ENCODE measurements at regions not wholly inside any gene's neighbourhood (a gene's known extent, or its start where the extent isn't known, plus 50 kb on each side); places are given as distances from the start of the nearest gene placed in this dataset.

- Histone ChIP-seq H3K27ac (ENCODE audit: low read depth, low read length) (no peak overlapping the region), H3K9ac (ENCODE audit: low read length) (no peak overlapping the region), H3K4me1 (ENCODE audit: insufficient read depth, low read length) (no peaks in the 10 kb centered on the region), H3K9me3 (ENCODE audit: low read length) (no peaks in the 10 kb centered on the region), H3K4me3 (ENCODE audit: low read depth in 1 of 2, low read length in 2 of 2) (no peak overlapping the region), H3K27me3 (ENCODE audit: control insufficient read depth in 1 of 2, insufficient read depth in 2 of 2, low read length in 2 of 2) (no peaks in the 10 kb centered on the region), H3K36me3 (ENCODE audit: insufficient read depth, low read length) (no peaks in the 10 kb centered on the region)
Observed at GRCh38 chr3:125645616-125646015, 50.3 kb upstream of the OSBPL11 start.

GRCh38 chr3:125646581-125646980 is 51.3 kb upstream of the OSBPL11 start:
- no peaks in the 10 kb centered on the region for H3K36me3 ChIP-seq (ENCODE audit: insufficient read depth, low read length)
- H3K9ac ChIP-seq (ENCODE audit: low read length), result no peak overlapping the region
- H3K27me3 ChIP-seq (ENCODE audit: control insufficient read depth in 1 of 2, insufficient read depth in 2 of 2, low read length in 2 of 2), result no peaks in the 10 kb centered on the region
- H3K4me1 ChIP-seq (ENCODE audit: insufficient read depth, low read length), result no peaks in the 10 kb centered on the region
- no peak overlapping the region for H3K4me3 ChIP-seq (ENCODE audit: low read depth in 1 of 2, low read length in 2 of 2)
- H3K9me3 ChIP-seq (ENCODE audit: low read length), result no peaks in the 10 kb centered on the region
- no peak overlapping the region for H3K27ac ChIP-seq (ENCODE audit: low read depth, low read length)

DNA sequence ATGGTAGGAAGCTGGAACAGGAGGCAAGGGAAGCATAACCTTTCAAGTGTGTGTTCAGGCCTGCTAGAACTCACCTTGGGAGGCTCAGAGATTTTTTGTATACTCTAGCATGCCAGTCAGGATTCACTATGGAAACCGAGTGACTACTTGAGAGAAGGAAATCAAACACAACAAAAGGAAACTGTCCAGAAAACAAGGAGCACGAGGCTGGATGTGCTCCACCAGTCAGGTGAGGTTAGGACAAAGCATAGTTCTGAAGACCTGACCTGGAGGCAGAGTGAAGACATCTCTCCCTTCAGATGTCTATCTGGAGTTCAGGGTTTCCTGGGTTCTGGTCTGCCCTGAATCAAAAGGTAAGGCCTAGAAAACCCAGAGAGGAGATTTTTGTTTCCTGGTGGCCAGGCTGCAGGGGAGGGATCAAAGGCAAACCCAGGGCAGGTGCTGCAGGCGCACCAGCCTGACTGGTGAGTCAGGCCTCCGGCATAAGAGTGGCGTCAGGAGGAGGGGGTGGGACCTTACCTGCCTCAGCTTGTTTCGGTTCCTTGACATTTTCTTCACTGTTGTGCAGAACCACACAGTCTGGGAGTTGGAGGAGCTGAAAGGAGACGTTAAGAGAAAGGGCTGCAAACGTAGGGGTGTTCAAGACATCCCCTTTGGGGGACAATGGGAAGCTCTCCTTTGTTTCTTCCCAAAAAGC is 52.2 kb upstream of the OSBPL11 start:
- no peaks in the 10 kb centered on the region for H3K27me3 ChIP-seq (ENCODE audit: control insufficient read depth in 1 of 2, insufficient read depth in 2 of 2, low read length in 2 of 2)
- no peak overlapping the region for H3K4me3 ChIP-seq (ENCODE audit: low read depth in 1 of 2, low read length in 2 of 2)
- H3K27ac ChIP-seq (ENCODE audit: low read depth, low read length), result no peak overlapping the region
- no peaks in the 10 kb centered on the region for H3K4me1 ChIP-seq (ENCODE audit: insufficient read depth, low read length)
- H3K36me3 ChIP-seq (ENCODE audit: insufficient read depth, low read length), result no peaks in the 10 kb centered on the region
- no peaks in the 10 kb centered on the region for H3K9me3 ChIP-seq (ENCODE audit: low read length)
- H3K9ac ChIP-seq (ENCODE audit: low read length), result no peak overlapping the region

- Histone ChIP-seq H3K4me3 (ENCODE audit: low read depth in 1 of 2, low read length in 2 of 2) (no peak overlapping the region), H3K27me3 (ENCODE audit: control insufficient read depth in 1 of 2, insufficient read depth in 2 of 2, low read length in 2 of 2) (no peaks in the 10 kb centered on the region), H3K9me3 (ENCODE audit: low read length) (no peaks in the 10 kb centered on the region), H3K36me3 (ENCODE audit: insufficient read depth, low read length) (no peaks in the 10 kb centered on the region), H3K27ac (ENCODE audit: low read depth, low read length) (no peak overlapping the region), H3K9ac (ENCODE audit: low read length) (no peak overlapping the region), H3K4me1 (ENCODE audit: insufficient read depth, low read length) (no peaks in the 10 kb centered on the region)
Observed at GRCh38 chr3:125651244-125651643, 55.9 kb upstream of the OSBPL11 start.

DNA sequence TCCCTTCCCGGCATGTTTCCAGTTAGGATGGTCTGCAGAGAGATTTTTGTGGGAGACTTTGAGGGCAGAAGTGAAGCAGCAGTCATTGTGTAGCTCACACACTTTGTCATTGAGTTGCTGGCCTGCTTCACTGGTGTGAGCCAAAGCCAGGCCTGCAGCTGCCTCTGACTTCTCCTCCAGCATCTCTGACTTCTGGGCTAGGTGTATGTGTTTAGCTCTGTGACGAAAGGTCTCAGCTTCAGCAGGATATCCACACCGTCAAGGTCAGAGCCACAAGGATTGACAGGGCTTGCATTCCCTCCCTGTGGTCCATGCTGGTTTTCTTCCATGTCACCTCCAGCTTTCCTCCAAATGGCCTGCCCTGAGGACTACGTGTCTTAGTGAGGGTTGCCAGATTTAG is 57.1 kb upstream of the OSBPL11 start:
- no peaks in the 10 kb centered on the region for H3K4me1 ChIP-seq (ENCODE audit: insufficient read depth, low read length)
- no peak overlapping the region for H3K27ac ChIP-seq (ENCODE audit: low read depth, low read length)
- H3K36me3 ChIP-seq (ENCODE audit: insufficient read depth, low read length), result no peaks in the 10 kb centered on the region
- H3K4me3 ChIP-seq (ENCODE audit: low read depth in 1 of 2, low read length in 2 of 2), result no peak overlapping the region
- no peak overlapping the region for H3K9ac ChIP-seq (ENCODE audit: low read length)
- no peaks in the 10 kb centered on the region for H3K9me3 ChIP-seq (ENCODE audit: low read length)
- H3K27me3 ChIP-seq (ENCODE audit: control insufficient read depth in 1 of 2, insufficient read depth in 2 of 2, low read length in 2 of 2), result no peaks in the 10 kb centered on the region

GRCh38 chr3:125654526-125654925 is 59.2 kb upstream of the OSBPL11 start:
- Histone ChIP-seq H3K9me3 (ENCODE audit: low read length) (no peaks in the 10 kb centered on the region), H3K4me3 (ENCODE audit: low read depth in 1 of 2, low read length in 2 of 2) (no peak overlapping the region), H3K27me3 (ENCODE audit: control insufficient read depth in 1 of 2, insufficient read depth in 2 of 2, low read length in 2 of 2) (no peaks in the 10 kb centered on the region), H3K36me3 (ENCODE audit: insufficient read depth, low read length) (no peaks in the 10 kb centered on the region), H3K27ac (ENCODE audit: low read depth, low read length) (no peak overlapping the region), H3K4me1 (ENCODE audit: insufficient read depth, low read length) (no peaks in the 10 kb centered on the region), H3K9ac (ENCODE audit: low read length) (no peak overlapping the region)

DNA sequence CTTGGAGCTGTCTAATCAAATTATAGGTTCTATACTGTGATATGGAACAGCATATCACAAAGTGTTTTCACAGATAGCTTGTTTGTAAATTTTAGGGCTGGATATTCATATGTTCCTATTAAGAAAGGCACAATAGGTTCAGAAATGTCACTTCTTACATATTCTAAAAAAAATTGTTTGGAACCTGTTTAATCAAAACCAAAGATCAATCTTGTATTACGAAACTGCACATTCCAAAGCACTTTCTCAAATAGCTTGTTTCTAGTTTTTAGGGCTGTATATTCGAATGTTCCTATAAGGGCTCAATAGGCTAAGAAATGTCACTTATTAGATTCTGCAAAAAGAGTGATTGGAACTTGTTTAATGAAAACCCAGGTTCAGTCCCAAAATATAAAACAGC is 67.4 kb upstream of the OSBPL11 start:
- H3K27me3 ChIP-seq (ENCODE audit: control insufficient read depth in 1 of 2, insufficient read depth in 2 of 2, low read length in 2 of 2), result no peaks in the 10 kb centered on the region
- H3K9ac ChIP-seq (ENCODE audit: low read length), result no peak overlapping the region
- H3K4me3 ChIP-seq (ENCODE audit: low read depth in 1 of 2, low read length in 2 of 2), result no peak overlapping the region
- no peaks in the 10 kb centered on the region for H3K36me3 ChIP-seq (ENCODE audit: insufficient read depth, low read length)
- no peak overlapping the region for H3K27ac ChIP-seq (ENCODE audit: low read depth, low read length)
- no peaks in the 10 kb centered on the region for H3K4me1 ChIP-seq (ENCODE audit: insufficient read depth, low read length)
- H3K9me3 ChIP-seq (ENCODE audit: low read length), result no peaks in the 10 kb centered on the region

- H3K4me1 ChIP-seq (ENCODE audit: insufficient read depth, low read length), result peaks cover 7% of the 10 kb centered on the region
- H3K4me3 ChIP-seq (ENCODE audit: low read depth in 1 of 2, low read length in 2 of 2), result no peak overlapping the region
- H3K36me3 ChIP-seq (ENCODE audit: insufficient read depth, low read length), result no peaks in the 10 kb centered on the region
- H3K27ac ChIP-seq (ENCODE audit: low read depth, low read length), result no peak overlapping the region
- H3K9me3 ChIP-seq (ENCODE audit: low read length), result no peaks in the 10 kb centered on the region
- H3K27me3 ChIP-seq (ENCODE audit: control insufficient read depth in 1 of 2, insufficient read depth in 2 of 2, low read length in 2 of 2), result no peaks in the 10 kb centered on the region
- no peak overlapping the region for H3K9ac ChIP-seq (ENCODE audit: low read length)
Observed at GRCh38 chr3:125670352-125670751, 75.1 kb upstream of the OSBPL11 start.

DNA sequence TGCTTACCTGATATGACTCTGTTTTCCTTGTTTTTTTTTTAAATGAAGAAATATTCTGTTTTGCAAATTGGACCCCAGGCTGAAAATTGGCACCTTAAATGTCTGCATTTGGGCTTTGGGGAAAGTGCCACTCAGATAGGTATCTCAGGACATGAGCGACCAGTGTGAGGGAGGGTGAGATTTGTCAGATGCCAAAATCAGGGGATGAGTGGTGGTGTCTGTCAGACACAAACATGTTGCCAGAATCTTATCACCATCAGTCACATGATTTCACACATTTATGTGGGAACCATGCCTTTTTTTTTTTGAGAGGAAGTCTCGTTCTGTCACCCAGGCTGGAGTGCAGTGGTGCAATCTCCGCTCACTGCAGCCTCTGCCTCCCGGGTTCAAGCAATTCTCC is 75.6 kb upstream of the OSBPL11 start:
- no peaks in the 10 kb centered on the region for H3K27me3 ChIP-seq (ENCODE audit: control insufficient read depth in 1 of 2, insufficient read depth in 2 of 2, low read length in 2 of 2)
- no peak overlapping the region for H3K27ac ChIP-seq (ENCODE audit: low read depth, low read length)
- no peaks in the 10 kb centered on the region for H3K36me3 ChIP-seq (ENCODE audit: insufficient read depth, low read length)
- no peaks in the 10 kb centered on the region for H3K9me3 ChIP-seq (ENCODE audit: low read length)
- no peak overlapping the region for H3K4me3 ChIP-seq (ENCODE audit: low read depth in 1 of 2, low read length in 2 of 2)
- no peak overlapping the region for H3K9ac ChIP-seq (ENCODE audit: low read length)
- H3K4me1 ChIP-seq (ENCODE audit: insufficient read depth, low read length), result peaks cover 7% of the 10 kb centered on the region

- no peaks in the 10 kb centered on the region for H3K9me3 ChIP-seq (ENCODE audit: low read length)
- no peak overlapping the region for H3K27ac ChIP-seq (ENCODE audit: low read depth, low read length)
- no peak overlapping the region for H3K9ac ChIP-seq (ENCODE audit: low read length)
- H3K4me1 ChIP-seq (ENCODE audit: insufficient read depth, low read length), result peaks cover 7% of the 10 kb centered on the region
- no peak overlapping the region for H3K4me3 ChIP-seq (ENCODE audit: low read depth in 1 of 2, low read length in 2 of 2)
- H3K27me3 ChIP-seq (ENCODE audit: control insufficient read depth in 1 of 2, insufficient read depth in 2 of 2, low read length in 2 of 2), result no peaks in the 10 kb centered on the region
- no peaks in the 10 kb centered on the region for H3K36me3 ChIP-seq (ENCODE audit: insufficient read depth, low read length)
Observed at GRCh38 chr3:125671461-125672243, 76.4 kb upstream of the OSBPL11 start.

DNA sequence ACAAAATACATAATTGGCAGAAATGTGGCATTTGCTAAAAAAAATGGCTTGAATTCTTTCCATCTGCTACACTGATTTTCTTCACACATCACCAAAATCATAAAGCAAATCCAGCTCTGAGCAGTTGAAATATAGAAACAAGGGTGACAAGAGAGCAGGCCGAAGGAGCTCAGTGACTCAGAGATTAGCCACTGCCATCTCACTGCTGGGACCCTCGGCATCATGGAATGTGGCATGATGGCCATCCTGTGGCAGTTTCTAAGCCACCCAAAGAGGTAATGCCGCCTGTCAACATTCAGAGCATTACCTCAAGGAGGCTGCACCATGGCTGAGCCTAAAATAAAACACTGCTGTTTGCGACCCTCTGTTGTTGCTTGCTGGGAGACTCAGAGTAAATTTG is 80.5 kb upstream of the OSBPL11 start:
- H3K9ac ChIP-seq (ENCODE audit: low read length), result no peak overlapping the region
- H3K27me3 ChIP-seq (ENCODE audit: control insufficient read depth in 1 of 2, insufficient read depth in 2 of 2, low read length in 2 of 2), result no peaks in the 10 kb centered on the region
- no peaks in the 10 kb centered on the region for H3K9me3 ChIP-seq (ENCODE audit: low read length)
- no peaks in the 10 kb centered on the region for H3K36me3 ChIP-seq (ENCODE audit: insufficient read depth, low read length)
- no peak overlapping the region for H3K27ac ChIP-seq (ENCODE audit: low read depth, low read length)
- H3K4me3 ChIP-seq (ENCODE audit: low read depth in 1 of 2, low read length in 2 of 2), result no peak overlapping the region
- no peaks in the 10 kb centered on the region for H3K4me1 ChIP-seq (ENCODE audit: insufficient read depth, low read length)

GRCh38 chr3:125679258-125679657 is 84.0 kb upstream of the OSBPL11 start:
- Histone ChIP-seq H3K9ac (ENCODE audit: low read length) (no peak overlapping the region), H3K27me3 (ENCODE audit: control insufficient read depth in 1 of 2, insufficient read depth in 2 of 2, low read length in 2 of 2) (no peaks in the 10 kb centered on the region), H3K27ac (ENCODE audit: low read depth, low read length) (no peak overlapping the region), H3K9me3 (ENCODE audit: low read length) (no peaks in the 10 kb centered on the region), H3K4me1 (ENCODE audit: insufficient read depth, low read length) (peaks cover 15% of the 10 kb centered on the region), H3K36me3 (ENCODE audit: insufficient read depth, low read length) (no peaks in the 10 kb centered on the region), H3K4me3 (ENCODE audit: low read depth in 1 of 2, low read length in 2 of 2) (no peak overlapping the region)

Measured in muscle layer of colon (tissue), 2 donors.